Neural cell (in vitro differentiated cells): ENCODE measurements at regions not wholly inside any gene's neighbourhood (a gene's known extent, or its start where the extent isn't known, plus 50 kb on each side); places are given as distances from the start of the nearest gene placed in this dataset.

Experiments
- CTCF ChIP-seq: fragments of 450-650 bp; IDR thresholded peaks from 2 replicates; pipeline ENCODE4 v1.5.1; 2014; ENCODE audit warnings: antibody characterized with exemption, mild to moderate bottlenecking, moderate library complexity; ENCODE audit not compliant: poor library complexity, severe bottlenecking
- EP300 ChIP-seq: fragments of 450-650 bp; conservative IDR thresholded peaks from 2 replicates; pipeline ENCODE4 v1.6.1; 2014; ENCODE audit warnings: antibody characterized with exemption, mild to moderate bottlenecking, moderate library complexity; ENCODE audit not compliant: poor library complexity, severe bottlenecking
- EZH2 ChIP-seq: fragments of 200-600, 300-800 bp; shearing (Covaris generic), sonication (generic); IDR thresholded peaks from 2 replicates; pipeline ENCODE4 v1.6.1; 2014; ENCODE audit warnings: antibody characterized with exemption, low read length, borderline replicate concordance, mild to moderate bottlenecking; ENCODE audit not compliant: insufficient read depth, poor library complexity, severe bottlenecking
- MXI1 ChIP-seq: fragments of 450-650 bp; conservative IDR thresholded peaks from 2 replicates; pipeline ENCODE4 v1.6.1; 2014; ENCODE audit warnings: antibody characterized with exemption, mild to moderate bottlenecking; ENCODE audit not compliant: poor library complexity, severe bottlenecking
- POLR2AphosphoS5 ChIP-seq: IDR thresholded peaks from 2 replicates; pipeline ENCODE4 v1.6.1; 2012
- RAD21 ChIP-seq: fragments of 450-650 bp; conservative IDR thresholded peaks from 2 replicates; pipeline ENCODE4 v1.6.1; 2014; ENCODE audit warnings: antibody characterized with exemption, mild to moderate bottlenecking, moderate library complexity
- SMC3 ChIP-seq: fragments of 450-650 bp; conservative IDR thresholded peaks from 2 replicates; pipeline ENCODE4 v1.6.1; 2014; ENCODE audit warnings: antibody characterized with exemption, mild to moderate bottlenecking, moderate library complexity; ENCODE audit not compliant: poor library complexity

DNA sequence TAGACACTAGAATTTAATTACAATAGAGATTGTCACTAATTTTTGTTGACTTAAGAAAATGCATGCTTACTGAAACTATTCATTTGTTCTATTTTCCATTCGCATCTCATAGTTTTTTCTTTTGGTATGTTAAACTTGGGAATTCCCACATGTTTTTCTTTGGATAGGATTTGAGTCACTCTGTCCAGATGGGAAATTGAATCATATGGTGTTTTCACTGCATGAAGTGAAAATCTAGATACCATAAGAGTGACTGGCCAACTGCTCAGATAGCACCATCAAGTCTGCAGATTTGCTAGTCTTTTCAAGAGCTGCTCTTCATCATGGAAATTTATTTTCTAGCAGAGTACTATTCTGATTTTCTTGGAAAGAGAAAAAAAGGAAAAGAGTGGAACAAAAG lies 172.6 kb downstream of the FAM47B start:
- TF ChIP-seq POLR2AphosphoS5 (no peak), CTCF (no peak), EZH2 (no peak), EP300 (no peak), SMC3 (no peak), RAD21 (no peak), MXI1 (no peak)
